ENCODE measurements at regions not wholly inside any gene's neighbourhood (a gene's known extent, or its start where the extent isn't known, plus 50 kb on each side); places are given as distances from the start of the nearest gene placed in this dataset.

DNA sequence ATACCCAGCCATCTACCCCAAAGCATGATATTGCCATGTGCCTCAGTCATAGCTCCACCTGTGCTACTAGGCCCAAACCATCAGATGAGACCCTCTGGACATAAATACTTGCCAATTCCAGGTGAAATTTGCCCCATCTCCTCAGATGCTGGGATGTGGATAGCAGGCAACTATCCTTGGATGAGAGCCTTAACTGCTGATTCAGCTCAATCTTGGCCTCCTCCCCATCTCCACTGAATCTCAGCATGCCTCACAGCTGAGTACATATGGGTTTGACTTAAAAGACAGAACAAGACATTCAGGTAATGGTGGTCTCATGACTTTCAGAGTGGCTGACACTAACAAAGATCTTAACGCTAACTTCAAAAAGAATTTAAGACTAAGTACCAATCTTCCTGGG is 50.8 kb upstream of the KLHL13 start:
- DNase-seq: no peak

GRCh38 chrX:118171356-118171755 is 54.7 kb upstream of the KLHL13 start:
- DNase-seq: no peak

- DNase-seq: no peak
These were observed 58.0 kb upstream of the KLHL13 start for GRCh38 chrX:118174516-118175098.

DNA sequence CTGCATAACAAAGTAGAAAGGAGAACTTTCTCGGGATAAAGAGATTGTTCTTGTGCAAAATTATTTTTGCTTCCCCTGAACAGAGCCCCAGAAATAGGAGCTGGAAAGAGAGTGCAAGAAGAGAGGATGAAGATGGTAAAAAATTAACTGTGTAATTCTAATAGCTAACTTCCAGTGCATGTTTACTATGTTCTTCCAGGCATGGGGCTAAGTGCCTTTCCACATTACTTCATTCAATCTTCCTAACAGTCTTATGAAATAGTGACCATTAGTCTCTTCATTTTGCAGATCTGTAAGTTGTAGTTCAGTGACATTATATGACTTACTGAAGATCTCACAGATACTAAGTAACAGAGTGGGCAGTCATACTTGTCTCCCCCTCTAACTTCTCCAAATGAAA is 61.1 kb upstream of the KLHL13 start:
- no peak for DNase-seq

DNA sequence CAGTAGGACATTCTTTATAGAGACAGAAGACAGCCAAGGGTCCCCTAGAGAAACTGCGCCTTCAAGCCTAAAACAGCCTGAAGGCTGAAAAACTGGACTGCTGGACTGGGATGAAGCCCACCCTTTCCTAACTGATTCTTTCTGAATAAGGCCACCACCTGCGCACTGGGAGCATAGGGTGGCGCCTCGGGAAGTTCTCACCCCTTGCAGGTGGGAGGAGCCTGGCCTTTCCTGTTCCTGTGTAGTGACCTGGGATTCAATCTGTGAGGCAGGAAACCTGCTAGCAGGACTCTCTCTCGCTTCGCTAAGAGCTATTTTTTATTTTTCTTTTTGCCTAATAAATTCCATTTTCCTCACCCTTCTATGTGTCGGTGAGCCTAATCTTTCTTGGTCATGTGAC is 61.8 kb upstream of the KLHL13 start:
- DNase-seq: no peak

DNA sequence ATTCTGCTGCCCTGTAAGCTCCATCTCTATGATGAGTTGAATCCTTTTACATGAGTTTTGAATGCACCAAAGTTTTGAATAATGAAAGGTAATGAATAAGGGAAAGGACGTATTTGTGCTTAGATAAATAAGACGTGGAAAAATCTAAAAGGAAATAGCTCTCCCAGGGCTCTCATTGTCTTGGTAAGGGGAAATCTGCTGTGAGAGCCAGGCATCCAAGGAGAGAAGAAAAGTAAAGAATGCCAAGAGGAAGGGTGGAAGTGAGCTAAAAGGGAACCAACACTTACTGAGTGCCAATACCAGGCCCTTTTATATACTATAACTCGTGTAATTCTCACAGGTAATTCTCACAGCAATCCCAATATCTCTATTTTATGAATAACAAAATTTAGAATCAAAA is 62.6 kb upstream of the KLHL13 start:
- DNase-seq: no peak

- no peak for DNase-seq
These were observed 63.1 kb upstream of the KLHL13 start for GRCh38 chrX:118179718-118180117.

GRCh38 chrX:118181030-118181429 is 64.4 kb upstream of the KLHL13 start:
- no peak for DNase-seq

DNA sequence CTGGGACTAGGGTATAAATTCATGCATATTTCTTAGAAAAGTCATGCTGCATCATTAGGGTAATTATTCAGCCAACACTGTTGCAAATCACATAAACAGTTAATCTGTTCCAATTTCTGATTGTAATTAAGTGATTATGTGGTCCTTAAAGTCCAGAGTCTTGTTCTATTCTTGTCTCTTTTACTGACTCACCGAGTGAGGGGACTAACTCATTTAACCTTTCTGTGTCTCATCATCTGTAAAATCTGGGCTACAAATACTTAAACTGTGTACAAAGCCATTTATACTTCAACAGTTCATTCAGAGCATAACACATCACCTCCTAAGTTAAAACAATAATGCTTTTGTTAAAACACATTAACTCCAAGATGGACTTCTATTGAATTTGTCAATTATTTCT is 65.4 kb upstream of the KLHL13 start:
- DNase-seq: no peak

DNA sequence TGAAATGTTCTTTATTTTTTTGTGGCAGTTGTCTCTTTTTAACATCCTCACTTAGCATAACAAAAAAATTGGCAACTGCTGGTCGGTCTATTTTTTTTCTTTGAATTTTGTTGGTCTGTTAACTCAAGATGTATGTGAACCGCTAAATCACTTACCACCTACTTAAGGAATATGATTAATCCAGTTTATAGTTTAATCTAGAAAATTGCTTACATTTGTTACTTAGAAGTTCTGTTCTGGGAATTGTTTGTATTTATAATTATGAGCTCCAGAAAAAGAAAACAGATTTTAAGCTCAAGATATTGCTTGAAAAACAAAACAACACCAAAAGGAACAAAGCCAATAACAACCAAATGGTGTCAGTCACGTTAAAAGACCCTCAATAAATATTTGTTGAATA is 66.1 kb upstream of the KLHL13 start:
- DNase-seq: no peak

- no peak for DNase-seq
These were observed 67.0 kb upstream of the KLHL13 start for GRCh38 chrX:118183606-118184005.

- no peak for DNase-seq
These were observed 70.5 kb upstream of the KLHL13 start for GRCh38 chrX:118187100-118187499.

DNA sequence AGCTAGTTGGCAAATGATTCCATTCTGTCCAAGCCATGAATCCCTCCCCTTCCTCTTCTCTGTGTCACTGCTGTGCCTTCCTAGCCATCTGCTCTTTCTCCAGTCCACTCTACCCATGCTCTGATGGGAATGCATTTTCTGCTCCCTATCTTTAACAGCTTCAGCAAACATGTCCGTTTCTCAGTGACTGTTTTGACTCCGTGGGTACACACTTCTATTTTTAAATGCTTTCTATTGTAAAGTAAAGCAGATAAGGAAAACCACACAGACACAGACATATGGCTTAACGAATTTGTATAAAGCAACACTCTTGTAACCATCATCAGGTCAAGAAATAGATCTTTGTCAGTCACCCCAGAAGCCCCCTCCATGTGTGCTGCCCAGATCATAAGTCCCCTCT is 72.4 kb upstream of the KLHL13 start:
- no peak for DNase-seq

GRCh38 chrX:118189628-118190027 is 73.0 kb upstream of the KLHL13 start:
- no peak for DNase-seq

- no peak for DNase-seq
These were observed 81.1 kb upstream of the KLHL13 start for GRCh38 chrX:118197730-118198129.

GRCh38 chrX:118198577-118198976 is 82.0 kb upstream of the KLHL13 start:
- DNase-seq: no peak

DNA sequence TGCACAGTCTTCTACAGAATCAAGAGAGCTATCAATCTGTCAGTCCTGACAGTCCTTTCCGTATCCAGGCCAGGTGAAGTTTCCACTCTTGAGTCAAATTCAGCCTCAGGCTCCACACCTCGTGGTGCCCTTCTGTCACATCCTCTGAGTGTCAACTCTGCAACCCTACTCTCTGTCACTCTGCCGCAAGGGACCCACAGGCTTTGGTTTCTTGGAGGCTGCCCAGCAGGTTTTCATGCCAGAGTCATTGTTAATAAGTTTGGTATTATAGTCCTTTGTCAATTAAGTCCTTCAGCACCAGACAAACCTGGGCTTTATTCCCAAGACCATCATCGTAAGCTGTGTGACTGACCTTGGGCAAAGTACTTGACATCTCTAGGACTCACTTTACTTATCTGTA is 83.4 kb upstream of the KLHL13 start:
- DNase-seq: no peak

DNA sequence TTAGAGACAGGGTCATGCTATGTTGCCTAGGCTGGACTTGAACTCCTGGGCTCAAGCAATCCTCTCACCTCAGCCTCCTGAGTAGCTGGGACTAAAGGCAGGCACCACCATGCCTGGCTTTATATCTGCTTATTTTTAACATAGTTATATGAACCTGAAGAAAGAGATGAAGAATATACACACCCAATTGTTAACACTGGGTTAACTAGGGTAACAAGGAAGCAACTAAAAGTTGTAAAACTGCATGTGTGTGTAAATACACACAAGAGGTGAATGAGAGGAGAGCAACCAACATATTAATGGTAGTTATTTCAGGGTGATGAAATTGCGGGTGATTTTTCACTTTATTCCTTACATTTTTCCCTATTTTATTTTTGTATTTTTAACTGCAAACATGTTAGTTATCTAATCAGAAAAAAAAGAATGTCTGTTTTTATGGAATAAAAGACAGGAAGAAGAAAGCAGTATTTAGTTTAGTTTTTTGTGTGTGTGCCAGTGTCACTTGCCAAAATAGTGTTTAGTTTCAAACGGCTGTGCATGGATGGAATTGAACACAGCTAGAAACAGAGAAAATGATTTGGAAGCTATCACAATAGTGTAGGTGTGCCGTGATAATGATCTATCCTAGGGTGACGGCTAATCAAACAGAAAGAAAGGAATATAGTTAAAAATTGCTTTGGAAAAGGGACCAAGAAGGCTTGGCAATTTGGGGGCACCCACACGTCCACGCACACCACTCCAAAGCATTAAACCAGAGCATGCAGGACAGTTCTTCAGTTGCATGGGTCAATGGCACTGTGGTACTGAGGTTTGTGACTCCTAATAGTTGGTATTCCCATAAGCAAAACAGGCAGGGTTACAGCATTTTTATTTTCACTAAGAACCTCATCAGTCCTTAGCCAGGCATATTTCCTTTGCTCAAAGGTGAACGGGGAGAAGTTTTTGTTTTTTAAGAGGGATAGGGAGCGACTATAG is 89.1 kb upstream of the KLHL13 start:
- DNase-seq: no peak

- no peak for DNase-seq
These were observed 91.3 kb upstream of the KLHL13 start for GRCh38 chrX:118207831-118208453.

DNA sequence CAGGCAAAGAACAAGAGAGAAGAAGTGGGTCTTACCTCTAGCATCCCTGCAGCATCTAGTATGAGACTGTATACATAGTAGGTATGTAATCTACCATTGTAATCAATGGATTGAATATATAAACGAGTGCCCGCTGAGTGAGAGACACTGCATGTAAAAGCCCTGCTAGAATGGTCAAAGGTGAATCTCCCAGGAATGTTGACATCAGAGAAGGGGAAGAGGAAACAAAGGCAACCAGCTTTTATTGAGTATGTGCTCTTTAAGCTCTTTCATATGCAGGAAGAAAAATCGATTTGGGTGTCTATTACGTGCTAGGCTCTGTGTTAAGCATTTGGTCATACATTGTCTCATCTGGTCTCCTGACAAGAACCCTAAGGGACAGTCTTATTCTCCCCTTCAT is 91.9 kb upstream of the KLHL13 start:
- DNase-seq: no peak

- no peak for DNase-seq
These were observed 95.5 kb upstream of the KLHL13 start for GRCh38 chrX:118211891-118212816.

DNA sequence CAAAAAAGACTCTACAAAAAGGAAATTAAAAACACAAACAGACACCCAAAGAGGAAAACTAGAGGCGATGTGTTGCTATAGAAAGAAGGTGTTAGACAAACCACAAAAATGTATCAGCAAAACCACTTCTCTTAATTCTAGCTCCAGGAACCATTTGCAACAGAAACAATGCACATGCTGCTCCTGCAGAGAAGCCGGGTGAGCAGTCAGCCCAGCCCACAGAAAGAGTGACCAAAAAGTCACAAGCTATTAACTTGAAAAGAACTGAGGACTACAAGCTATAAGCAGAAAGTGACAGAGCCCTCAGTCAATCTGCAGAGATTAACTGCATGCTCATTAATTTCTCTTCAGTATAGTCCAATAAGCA is 96.2 kb upstream of the KLHL13 start:
- peak; percentile 14 for DNase-seq

- no peak for DNase-seq
These were observed 98.7 kb upstream of the KLHL13 start for GRCh38 chrX:118215346-118215745.

Data from SIG-M5 (cell line).